Pancreas (tissue), 10 donors: ENCODE measurements at regions not wholly inside any gene's neighbourhood (a gene's known extent, or its start where the extent isn't known, plus 50 kb on each side); places are given as distances from the start of the nearest gene placed in this dataset.
A peak's percentile ranks its signal among the peaks of the same experiment; 100 is the strongest.

Experiments
- ATAC-seq, 4 donors: fragments of 200-7000 bp; cut with Tn5 transposase; one replicate each; pipeline versions ENCODE4 v1.8.0 to v1.9.1; 2020; ENCODE audit warnings: mild to moderate bottlenecking in 4 of 4, moderate library complexity in 4 of 4
- DNase-seq, 6 donors: peaks; one replicate each; pipeline ENCODE4 v3.0.0-alpha.2; 2020
- FAIRE-seq: peaks from 2 replicates; lab custom pipeline; 2012; peaks lifted over from hg19 to GRCh38; lab: Jason Lieb, UNC
- H3K27ac ChIP-seq, 4 donors: fragments of 200-600 bp; sonication (generic); 1 replicate in 3 of 4; 2 replicates in 1 of 4; pipeline versions ENCODE4 v1.5.0 to v1.8.0; 2020
- H3K27me3 ChIP-seq, 4 donors: fragments of 200-600 bp; one replicate each; pipeline ENCODE4 v1.8.0; 2021
- H3K36me3 ChIP-seq, 3 donors: fragments of 200-600 bp; sonication (generic) in 1 of 3; one replicate each; pipeline versions ENCODE4 v1.5.0 to v1.8.0; 2020 to 2021
- H3K4me1 ChIP-seq, 3 donors: fragments of 200-600 bp; one replicate each; pipeline ENCODE4 v1.8.0; 2021
- H3K4me3 ChIP-seq, 4 donors: fragments of 200-600 bp; sonication (generic) in 2 of 4; one replicate each; pipeline versions ENCODE4 v1.5.0 to v1.8.0; 2020 to 2021
- H3K9me3 ChIP-seq, 4 donors: fragments of 200-600 bp; one replicate each; pipeline ENCODE4 v1.8.0; 2021
- CTCF ChIP-seq, 4 donors: fragments of 200-600 bp; sonication (generic) in 3 of 4; IDR thresholded peaks; one replicate each; pipeline versions ENCODE4 v1.5.0 to v1.8.0; 2021; ENCODE audit warnings: antibody characterized with exemption in 4 of 4
- WGBS, 2 donors: extraction: QIAGEN DNeasy Blood & Tissue Kit; methylation state at CpG; one replicate each; pipeline ENCODE4 v1.1.7; 2013; 5-methylcytosine and 5-hydroxymethylcytosine counted together
- intact Hi-C, 3 donors: fragments of 100-400 bp; cut with DNase I; formaldehyde crosslinking; loops; one replicate each; pipeline versions ENCODE4 v1.11.1 to v1.14.2; 2022
- donor health status: healthy with polysubstance abuse.
- donor health status: DM: no; HTN: no; CAD: no; lungs with moderate emphysema.
- donor health status: DM: no; HTN: no; CAD: no.
- donor health status: control.
- donor health status: control.
- donor health status: Bipolar disorder and iron deficiency.
- donor health status: DM: yes; HTN: yes; CAD: no.
- donor health status: DM: no; HTN: no; CAD: no.
- donor health status: DM: no; HTN: no; CAD: no.
- donor health status: DM: yes; HTN: yes; CAD: no.

- DNase-seq (no peak), ATAC-seq (no peak), FAIRE-seq (no peak)
- no peaks in the 10 kb centered on the region for H3K9me3 ChIP-seq
- no peaks in the 10 kb centered on the region for H3K4me1 ChIP-seq
- H3K27ac ChIP-seq: no peak overlapping the region
- no peaks in the 10 kb centered on the region for H3K27me3 ChIP-seq
- no peak for TF ChIP-seq CTCF (IDR thresholded peaks at IDR 0.05)
- H3K36me3 ChIP-seq: no peaks in the 10 kb centered on the region
- no peak overlapping the region for H3K4me3 ChIP-seq
- intact Hi-C loops: no loop called here
Observed at GRCh38 chr5:145104106-145104505, 731.0 kb downstream of the PRELID2 start.

DNA sequence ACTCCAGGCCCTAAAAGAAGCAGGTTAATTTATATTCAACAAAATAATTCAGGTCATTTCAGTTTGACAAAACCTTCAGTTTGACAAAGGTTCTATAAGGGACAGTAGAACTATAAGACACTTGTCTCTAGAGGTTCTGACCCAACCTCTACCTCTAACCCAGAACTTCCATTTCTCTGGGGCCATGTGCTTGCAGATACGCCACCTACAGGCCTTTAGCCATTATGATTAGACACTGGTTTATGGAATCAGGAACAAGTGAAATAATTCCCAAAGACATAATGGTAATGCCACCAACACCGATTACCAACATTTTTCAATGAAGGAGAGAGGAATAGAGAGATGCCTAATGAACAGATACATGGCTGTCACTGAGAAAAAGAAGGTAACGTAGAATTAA, 733.9 kb downstream of the PRELID2 start:
- no peaks in the 10 kb centered on the region for H3K27me3 ChIP-seq
- H3K9me3 ChIP-seq: no peaks in the 10 kb centered on the region
- no peaks in the 10 kb centered on the region for H3K4me1 ChIP-seq
- ATAC-seq: peak in 2 of 4 donors; percentile 39 to 45
- no peaks in the 10 kb centered on the region for H3K36me3 ChIP-seq
- no peak overlapping the region for H3K4me3 ChIP-seq
- peak in 2 of 4 donors; percentile 17 to 32 for TF ChIP-seq CTCF (IDR thresholded peaks at IDR 0.05)
- no peak for FAIRE-seq
- DNase-seq: no peak
- intact Hi-C loops: no loop called here
- H3K27ac ChIP-seq: no peak overlapping the region
- WGBS, 2 donors: 69% methylated on average over 3 of the region's 3 CpGs

DNA sequence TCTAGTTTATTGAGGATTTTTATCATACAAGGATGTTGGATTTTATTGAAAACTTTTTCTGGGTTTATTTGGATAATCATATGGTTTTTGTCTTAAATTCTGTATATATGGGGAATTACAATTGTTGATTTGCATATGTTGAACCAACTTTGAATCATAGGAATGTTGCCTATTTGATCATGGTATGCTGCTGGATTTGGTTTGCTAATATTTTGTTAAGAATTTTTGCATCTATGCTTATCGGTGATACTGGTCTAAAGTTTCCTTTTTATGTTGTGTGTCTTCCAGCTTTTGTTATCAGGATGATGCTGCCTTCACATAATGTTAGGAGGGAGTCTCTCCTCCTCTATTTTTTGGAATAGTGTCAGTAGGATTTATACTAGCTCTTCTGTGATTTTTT, 745.0 kb downstream of the PRELID2 start:
- H3K9me3 ChIP-seq: no peaks in the 10 kb centered on the region
- intact Hi-C loops: no loop called here
- ATAC-seq (no peak), DNase-seq (no peak), FAIRE-seq (no peak)
- no peaks in the 10 kb centered on the region for H3K4me1 ChIP-seq
- H3K27me3 ChIP-seq: no peaks in the 10 kb centered on the region
- no peak overlapping the region for H3K4me3 ChIP-seq
- no peaks in the 10 kb centered on the region for H3K36me3 ChIP-seq
- 89% methylated on average over 1 of the region's 1 CpG for WGBS, 2 donors
- TF ChIP-seq CTCF (IDR thresholded peaks at IDR 0.05): no peak
- H3K27ac ChIP-seq: no peak overlapping the region

GRCh38 chr5:145084834-145085233, 750.3 kb downstream of the PRELID2 start:
- no peak for TF ChIP-seq CTCF (IDR thresholded peaks at IDR 0.05)
- Histone ChIP-seq H3K36me3 (no peaks in the 10 kb centered on the region), H3K4me1 (no peaks in the 10 kb centered on the region), H3K4me3 (no peak overlapping the region), H3K27me3 (no peaks in the 10 kb centered on the region), H3K27ac (no peak overlapping the region), H3K9me3 (no peaks in the 10 kb centered on the region)
- FAIRE-seq (no peak), ATAC-seq (no peak), DNase-seq (no peak)
- 83 to 84% methylated on average over 2 of the region's 2 CpGs for WGBS, 2 donors
- intact Hi-C loops: no loop called here

DNA sequence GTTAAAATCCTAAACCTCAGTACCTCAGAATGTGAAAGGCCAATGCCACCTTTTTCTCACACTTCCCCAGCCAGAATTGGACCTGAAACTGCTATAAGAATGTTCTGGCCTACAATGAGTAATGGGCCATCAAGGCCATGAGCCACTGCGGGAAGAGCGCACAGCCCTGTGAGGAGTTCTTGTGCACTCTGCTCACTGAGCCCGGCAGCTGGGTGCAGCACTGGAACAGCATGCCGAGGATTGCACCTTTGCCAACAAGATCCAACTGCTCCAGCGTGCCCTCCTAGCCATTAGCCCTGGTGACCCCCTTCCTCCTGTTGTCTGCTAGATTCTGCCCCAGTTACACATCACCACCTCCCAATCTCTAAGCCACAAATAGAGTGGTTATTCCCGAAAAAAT, 758.1 kb downstream of the PRELID2 start:
- 89 to 94% methylated on average over 6 of the region's 6 CpGs for WGBS, 2 donors
- intact Hi-C loops: no loop called here
- no peak for FAIRE-seq

More for the DNA sequence above, 758.1 kb downstream of the PRELID2 start:
- ATAC-seq: no peak
- Histone ChIP-seq H3K9me3 (no peaks in the 10 kb centered on the region), H3K4me3 (no peak overlapping the region), H3K27ac (no peak overlapping the region), H3K36me3 (no peaks in the 10 kb centered on the region), H3K27me3 (no peaks in the 10 kb centered on the region), H3K4me1 (no peaks in the 10 kb centered on the region)
- no peak for DNase-seq
- TF ChIP-seq CTCF (IDR thresholded peaks at IDR 0.05): no peak
